ENCODE measurements at regions not wholly inside any gene's neighbourhood (a gene's known extent, or its start where the extent isn't known, plus 50 kb on each side); places are given as distances from the start of the nearest gene placed in this dataset.

- TF ChIP-seq CTCF (conservative IDR thresholded peaks at IDR 0.05) = no peak
- no peak for TF ChIP-seq ZFX (IDR thresholded peaks at IDR 0.05)
Observed at GRCh38 chr9:36738318-36738976, 165.8 kb downstream of the MELK start.

Data from C4-2B (cell line).